HG03095 (cell line): ENCODE measurements at regions not wholly inside any gene's neighbourhood (a gene's known extent, or its start where the extent isn't known, plus 50 kb on each side); places are given as distances from the start of the nearest gene placed in this dataset.

Source experiments
- ATAC-seq: cut with Tn5 transposase; IDR thresholded peaks from one replicate; pipeline ENCODE4 v1.9.1; 2021; ENCODE audit warnings: moderate library complexity; ENCODE audit not compliant: unreplicated experiment

GRCh38 chr10:69715899-69716606 is 85.7 kb upstream of the COL13A1 start:
- ATAC-seq: no peak

DNA sequence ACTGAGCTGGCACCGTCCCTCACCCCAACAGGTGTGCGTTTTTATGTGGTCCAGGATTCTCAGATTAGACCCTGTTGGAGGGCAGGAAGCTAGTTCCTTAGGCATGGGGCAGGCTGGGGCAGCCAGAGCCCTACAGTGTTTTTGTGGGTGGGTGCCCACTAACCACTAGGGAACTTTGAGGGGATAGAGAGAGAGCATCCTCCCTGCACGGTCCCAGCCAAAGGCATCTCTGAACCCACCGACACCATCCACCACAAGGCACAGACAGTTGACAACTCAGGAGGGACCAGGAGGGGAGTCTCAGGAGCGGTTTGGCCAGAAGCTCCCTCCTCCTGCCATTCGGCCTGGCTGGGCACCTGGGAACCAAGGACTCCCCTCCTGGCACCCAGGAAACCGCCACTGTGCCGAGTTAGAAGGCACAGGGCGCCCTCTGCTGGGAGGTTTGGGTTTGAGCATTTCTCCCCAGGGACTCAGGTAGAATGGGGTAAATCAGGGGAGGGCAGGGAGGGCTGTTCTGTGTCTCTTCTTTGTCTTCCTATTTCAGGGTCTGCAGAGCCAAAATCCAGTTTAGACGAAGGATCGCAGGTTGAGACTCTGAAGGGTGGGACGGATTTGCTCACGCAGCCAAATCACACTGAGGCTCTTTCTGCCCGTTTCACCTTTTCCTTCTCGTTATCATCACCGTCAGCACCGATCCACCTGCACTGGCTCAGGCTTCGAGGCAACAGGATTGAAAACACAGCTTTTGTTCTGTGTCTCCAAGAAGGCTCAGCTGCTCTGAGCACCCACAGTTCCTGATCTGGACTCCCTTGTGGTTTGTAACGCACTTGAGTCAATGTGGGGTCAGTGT is 84.8 kb upstream of the COL13A1 start:
- ATAC-seq: no peak

DNA sequence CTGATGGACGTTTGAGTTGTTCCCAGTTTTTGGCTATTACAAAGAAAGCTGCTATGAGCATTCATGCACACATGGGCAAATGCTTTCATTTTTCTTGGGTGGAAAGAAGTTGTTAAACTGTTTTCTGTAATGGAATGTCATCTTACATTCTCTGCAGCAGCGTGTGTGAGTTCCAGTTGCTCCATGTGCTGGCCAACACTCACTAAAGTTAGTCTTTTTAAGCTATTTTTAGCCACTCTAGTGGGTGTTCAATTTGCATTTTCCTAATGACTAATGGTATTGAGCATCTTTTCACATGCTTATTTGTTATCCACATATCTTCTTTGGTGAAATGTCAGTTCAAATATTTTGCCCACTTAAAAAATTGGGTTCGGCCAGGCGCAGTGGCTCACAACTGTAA is 82.8 kb upstream of the COL13A1 start:
- no peak for ATAC-seq

DNA sequence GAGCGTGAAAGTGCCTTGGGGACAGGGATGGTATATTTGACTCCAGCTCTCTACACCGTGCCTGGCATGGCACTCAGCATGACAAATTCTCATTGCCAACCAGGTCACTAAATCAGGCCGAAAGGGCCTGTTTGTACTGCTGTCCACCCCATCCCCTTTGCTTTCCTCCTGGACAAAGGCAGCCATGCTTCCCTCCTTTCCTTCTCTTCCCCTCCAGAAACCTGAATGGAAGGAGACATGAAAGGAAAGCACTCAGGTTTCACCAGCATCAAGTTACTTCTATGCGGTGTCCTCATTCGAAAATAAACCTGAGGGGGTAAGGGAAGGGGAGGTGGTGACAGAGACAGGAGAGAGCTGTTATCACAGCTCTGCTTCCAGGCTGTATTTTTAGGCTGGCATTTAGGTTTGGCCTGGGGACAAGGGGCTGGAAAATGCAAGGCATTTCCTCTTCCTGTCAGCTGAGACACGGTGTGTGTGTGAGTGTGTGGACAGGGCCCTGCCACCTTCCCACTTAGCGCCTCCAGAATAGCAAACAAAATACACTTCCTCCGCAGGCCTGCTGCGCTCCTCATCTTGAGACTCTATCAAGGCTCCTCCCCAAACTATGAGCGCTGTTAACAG is 79.9 kb upstream of the COL13A1 start:
- ATAC-seq: no peak

- no peak for ATAC-seq
These were observed 78.1 kb upstream of the COL13A1 start for GRCh38 chr10:69723653-69724052.

- ATAC-seq: no peak
These were observed 74.9 kb upstream of the COL13A1 start for GRCh38 chr10:69726850-69727249.

GRCh38 chr10:69728335-69728870 is 73.3 kb upstream of the COL13A1 start:
- no peak for ATAC-seq

DNA sequence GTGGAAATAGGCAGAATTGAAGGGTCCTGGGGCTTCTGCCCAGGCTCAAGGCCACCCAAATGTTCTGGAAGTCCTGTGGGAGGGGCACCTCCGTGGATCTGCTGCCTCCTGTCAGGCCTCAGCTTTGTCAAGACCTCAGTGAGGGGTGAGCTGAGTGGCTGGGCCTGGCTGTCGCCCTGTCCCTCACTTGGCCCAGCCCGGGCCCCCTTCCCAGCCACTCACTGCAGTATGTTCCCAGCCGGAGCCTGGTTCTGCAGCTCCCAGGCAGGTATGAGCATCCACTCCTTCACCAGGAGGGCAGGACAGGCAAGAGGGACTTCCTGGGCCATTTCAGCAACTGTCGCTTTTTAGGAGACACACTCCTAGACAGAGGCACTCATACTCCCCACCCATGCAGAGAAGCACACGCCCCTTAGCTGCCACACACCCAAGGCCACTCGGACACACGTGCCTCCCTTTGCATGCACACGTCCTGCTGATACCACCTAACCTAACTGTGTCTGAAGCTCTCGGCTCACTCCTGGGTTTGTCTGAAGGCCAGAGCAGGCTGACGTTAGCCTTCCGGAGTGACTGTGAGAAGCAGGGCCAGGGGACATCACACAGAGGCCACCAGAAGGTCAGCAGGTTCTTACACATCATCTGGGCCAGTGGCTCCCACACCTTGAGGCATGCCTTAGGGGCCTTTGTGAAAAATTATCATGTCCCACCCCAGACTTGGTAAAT is 72.2 kb upstream of the COL13A1 start:
- no peak for ATAC-seq

DNA sequence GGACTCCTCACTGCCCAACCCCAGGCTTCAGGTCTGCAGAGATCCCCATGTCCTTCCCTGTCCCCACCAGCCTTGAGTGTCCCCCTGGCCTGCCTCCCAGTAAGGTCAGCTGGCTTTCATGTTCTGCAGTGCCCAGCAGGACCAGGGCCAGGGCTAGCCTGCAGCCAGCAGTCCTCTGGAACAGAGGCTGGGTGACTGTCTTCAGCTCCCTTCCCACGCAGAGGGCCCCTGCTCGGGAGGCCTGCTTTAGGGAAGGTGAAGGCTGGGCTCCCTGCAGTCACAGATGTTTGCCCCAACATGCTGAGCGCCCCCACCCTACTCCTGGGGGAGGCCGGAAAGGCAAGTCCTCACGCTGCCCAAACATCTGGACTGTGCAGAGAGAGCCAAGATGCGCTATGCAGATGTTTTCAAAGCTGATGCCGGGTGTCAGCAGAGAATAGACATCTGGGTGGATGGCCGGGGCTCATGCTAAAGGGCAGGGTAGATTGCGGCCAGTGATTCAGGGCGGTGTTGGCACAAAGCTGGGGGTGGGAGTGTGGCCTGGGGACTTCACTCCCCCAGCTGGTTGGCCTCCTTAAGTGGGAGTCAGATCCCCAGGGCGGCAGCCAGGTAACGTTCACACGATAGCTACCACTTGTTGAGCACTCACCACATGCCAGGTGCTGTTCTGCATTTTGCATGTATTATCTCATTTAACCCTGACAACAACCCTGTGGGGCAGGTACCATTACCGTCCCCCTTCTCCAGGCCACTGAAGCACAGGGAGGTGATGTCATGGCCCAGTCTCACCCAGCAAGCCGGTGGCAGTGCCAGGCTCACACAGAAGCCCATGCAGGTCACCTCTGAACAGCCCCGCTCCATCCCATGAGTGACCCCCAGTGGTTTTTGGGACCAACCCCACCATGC is 71.2 kb upstream of the COL13A1 start:
- ATAC-seq: no peak

DNA sequence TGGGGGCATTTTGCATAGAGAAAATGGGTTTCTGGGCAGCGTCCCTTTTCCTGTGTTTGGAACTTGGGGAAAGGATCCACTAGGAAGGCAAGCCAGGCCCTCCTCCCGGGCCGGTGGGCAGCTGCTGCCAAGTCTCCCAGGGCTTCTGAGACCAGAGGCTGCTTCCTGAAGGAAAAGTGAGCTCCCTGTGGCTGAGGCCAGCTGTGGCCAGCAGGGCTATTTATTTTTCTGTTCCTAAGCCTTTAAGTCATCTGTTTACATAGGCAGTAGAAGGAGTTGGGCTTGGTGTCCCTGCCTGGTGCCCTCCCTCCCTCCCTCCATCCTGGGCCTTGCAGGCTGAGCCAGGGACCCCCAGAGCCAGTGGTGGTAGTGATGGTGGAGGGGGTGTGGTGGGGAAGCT is 70.5 kb upstream of the COL13A1 start:
- ATAC-seq: no peak

GRCh38 chr10:69731698-69732097 is 70.0 kb upstream of the COL13A1 start:
- no peak for ATAC-seq

DNA sequence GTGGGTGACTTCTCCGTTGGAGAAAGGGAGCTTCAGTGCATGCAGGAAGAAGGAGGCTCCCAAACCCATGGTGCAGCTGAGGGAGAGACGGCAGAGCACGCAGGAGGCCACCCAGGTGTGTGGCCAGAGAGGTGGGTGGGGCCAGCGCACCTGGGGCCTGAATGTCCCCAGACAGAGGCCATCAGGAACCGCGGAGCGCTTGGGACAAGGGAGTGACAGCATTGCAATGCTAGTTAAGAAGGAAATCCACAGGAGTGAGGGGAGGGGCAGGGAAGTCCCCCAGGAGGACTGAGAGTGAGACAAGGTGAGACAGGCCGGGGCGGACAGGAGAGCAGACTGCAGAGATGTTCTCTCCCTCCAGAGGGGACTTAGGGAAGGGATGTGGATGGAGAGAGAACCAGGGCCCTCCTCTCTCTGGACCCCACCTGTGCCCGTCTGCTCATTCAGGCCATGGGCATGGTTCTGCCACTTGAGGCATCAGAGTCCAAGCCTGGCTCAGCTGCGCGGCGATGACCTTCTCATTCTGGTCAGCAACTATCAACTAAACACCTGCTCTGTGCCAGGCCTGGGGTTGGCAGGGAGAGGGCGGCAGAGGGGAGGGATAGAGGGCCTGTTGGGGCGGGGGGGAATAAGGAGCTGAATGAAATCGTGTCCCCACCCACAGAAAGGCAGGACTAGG is 69.4 kb upstream of the COL13A1 start:
- ATAC-seq: no peak

DNA sequence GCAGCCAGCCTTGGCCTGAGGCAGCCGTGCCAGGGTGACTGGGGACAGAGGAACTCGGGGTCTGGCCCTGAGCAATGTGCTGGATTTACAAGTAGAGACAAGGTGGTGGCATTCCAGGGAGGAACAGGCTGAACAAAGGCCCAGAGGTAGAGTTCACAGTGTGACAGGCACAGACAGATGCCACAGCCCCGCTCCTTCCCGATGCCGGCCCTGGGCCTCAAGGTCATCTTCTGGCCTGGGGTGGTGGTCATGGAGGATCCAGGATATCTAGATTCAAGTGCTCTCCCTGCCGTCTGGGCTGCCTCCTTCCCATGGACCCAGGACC is 68.9 kb upstream of the COL13A1 start:
- ATAC-seq: no peak

- no peak for ATAC-seq
These were observed 67.9 kb upstream of the COL13A1 start for GRCh38 chr10:69733791-69734261.

DNA sequence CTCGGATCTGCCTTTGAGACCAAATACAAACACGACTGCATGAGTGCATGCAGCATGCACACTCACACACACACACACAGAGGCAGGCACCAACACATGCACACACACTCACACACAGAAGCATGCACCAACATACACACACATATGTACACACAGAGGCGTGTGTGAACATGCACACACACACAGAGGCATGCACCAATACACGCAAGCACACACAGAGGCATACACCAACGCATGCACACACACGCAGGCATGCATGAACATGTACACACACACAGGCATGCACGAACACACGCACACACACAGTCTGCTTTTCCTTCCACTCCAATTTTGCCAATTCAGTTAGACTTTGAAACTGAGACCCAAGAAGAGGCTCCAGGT is 67.3 kb upstream of the COL13A1 start:
- no peak for ATAC-seq

DNA sequence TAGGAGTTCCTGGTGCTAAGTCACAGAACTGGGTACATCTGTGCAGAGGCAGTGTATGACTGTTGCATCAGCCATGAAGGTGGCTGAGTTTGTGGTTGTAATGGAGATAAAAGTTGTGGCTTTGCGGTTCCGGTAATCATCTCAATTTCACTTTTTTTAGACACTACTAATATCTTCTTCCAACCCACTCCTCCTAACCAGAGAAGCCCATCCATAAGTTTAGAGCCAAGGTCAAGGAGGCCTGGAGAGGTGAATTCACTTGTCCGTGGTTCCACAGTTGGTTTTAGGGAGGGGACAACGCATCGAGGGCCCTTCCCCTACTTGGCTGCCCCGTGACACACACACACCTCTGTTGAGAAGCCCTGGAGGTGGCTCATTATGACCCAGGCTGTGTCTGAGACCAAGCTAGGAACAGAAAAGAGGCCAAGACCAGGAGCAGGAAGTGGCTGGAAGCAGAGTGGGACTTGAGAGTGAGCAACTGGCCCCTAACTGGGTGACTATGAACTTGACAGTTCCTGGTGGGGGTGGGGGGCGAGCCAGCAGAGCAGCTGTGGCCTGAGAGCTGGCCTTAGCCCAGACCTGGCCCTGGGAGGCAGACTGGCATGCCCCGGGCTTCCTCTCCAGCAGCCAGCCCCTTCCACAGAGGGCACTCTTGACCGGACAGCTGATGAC is 66.8 kb upstream of the COL13A1 start:
- ATAC-seq: no peak

DNA sequence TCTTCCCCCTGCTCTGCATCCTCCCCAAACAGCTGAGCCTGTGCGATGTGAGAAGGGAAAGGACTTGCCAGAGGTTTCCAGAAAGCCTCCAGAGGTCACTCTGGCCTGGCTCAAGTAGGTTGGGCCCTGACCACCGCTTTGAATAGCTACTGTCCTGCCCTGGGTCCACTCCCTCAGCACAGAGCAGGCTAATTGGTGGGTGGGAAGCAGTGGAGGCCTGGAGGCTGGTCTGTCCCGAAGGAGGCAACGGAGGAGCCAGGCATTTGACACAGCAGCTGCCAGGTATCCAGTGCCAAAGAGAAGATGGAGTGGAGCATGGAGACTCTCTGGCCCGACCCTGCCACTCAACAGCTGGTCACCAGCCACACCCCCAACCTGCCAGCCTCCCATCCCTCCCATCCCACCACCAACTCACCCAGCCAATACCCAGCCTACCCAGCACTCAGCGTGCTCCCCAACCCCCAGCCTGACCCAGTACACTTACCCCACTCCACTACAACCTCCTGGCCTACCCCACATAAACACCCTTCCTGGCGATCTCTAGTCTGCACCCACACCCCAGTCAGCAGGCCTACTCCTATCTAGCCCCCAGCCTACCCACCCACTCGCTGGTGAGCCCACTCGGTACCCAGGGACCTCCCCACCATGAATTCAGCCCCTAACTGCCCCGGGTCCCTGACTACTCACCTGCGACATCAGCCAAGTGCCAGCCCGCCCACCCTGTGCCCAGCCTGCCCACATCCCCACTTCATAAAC is 64.6 kb upstream of the COL13A1 start:
- ATAC-seq: no peak

- ATAC-seq: no peak
These were observed 63.6 kb upstream of the COL13A1 start for GRCh38 chr10:69738071-69738470.
